GM23338 (cell line): ENCODE measurements at regions not wholly inside any gene's neighbourhood (a gene's known extent, or its start where the extent isn't known, plus 50 kb on each side); places are given as distances from the start of the nearest gene placed in this dataset.

ENCODE experiments used
- ATAC-seq: fragments of 200-7000 bp; cut with Tn5 transposase; 3 replicates; pipeline ENCODE4 v1.9.1; 2020
- DNase-seq: peaks from one replicate; pipeline ENCODE4 v3.0.0-alpha.2; 2015; ENCODE audit warnings: low spot score
- H2AFZ ChIP-seq: fragments of 200-600 bp; sonication (generic); 2 replicates; pipeline ENCODE4 v1.8.0; 2016; ENCODE audit warnings: antibody characterized with exemption, mild to moderate bottlenecking, moderate library complexity
- H3F3A ChIP-seq: fragments of 200-600 bp; sonication (generic); replicated peaks from 2 replicates; pipeline ENCODE4 v1.8.0; 2017; ENCODE audit warnings: antibody characterized with exemption, mixed run types, low read depth
- H3K27ac ChIP-seq: fragments of 200-600 bp; sonication (generic); 2 replicates; pipeline ENCODE4 v1.6.1; 2016; ENCODE audit warnings: low read depth
- H3K27me3 ChIP-seq: fragments of 200-600 bp; sonication (generic); 2 replicates; pipeline ENCODE4 v1.8.0; 2016; ENCODE audit warnings: mild to moderate bottlenecking, mixed run types, moderate library complexity; ENCODE audit not compliant: insufficient read depth
- H3K36me3 ChIP-seq: fragments of 200-600 bp; sonication (generic); 2 replicates; pipeline ENCODE4 v1.8.0; 2016; ENCODE audit warnings: mild to moderate bottlenecking; ENCODE audit not compliant: insufficient read depth
- H3K4me1 ChIP-seq: fragments of 200-600 bp; sonication (generic); 2 replicates; pipeline ENCODE4 v1.8.0; 2016; ENCODE audit warnings: mild to moderate bottlenecking, moderate library complexity; ENCODE audit not compliant: insufficient read depth
- H3K4me2 ChIP-seq: fragments of 200-600 bp; sonication (generic); 2 replicates; pipeline ENCODE4 v1.7.1; 2017; ENCODE audit warnings: mixed run types
- H3K4me3 ChIP-seq: fragments of 200-600 bp; sonication (generic); 2 replicates; pipeline ENCODE4 v1.6.1; 2016; ENCODE audit warnings: mixed run types
- H3K79me2 ChIP-seq: fragments of 200-600 bp; sonication (generic); replicated peaks from 2 replicates; pipeline ENCODE4 v1.8.0; 2017; ENCODE audit warnings: mild to moderate bottlenecking; ENCODE audit not compliant: insufficient read depth
- H3K9me2 ChIP-seq: fragments of 200-600 bp; sonication (generic); 2 replicates; pipeline ENCODE4 v1.8.0; 2017; ENCODE audit not compliant: insufficient read depth
- H4K20me1 ChIP-seq: fragments of 200-600 bp; sonication (generic); replicated peaks from 2 replicates; pipeline ENCODE4 v1.8.0; 2017; ENCODE audit warnings: mild to moderate bottlenecking; ENCODE audit not compliant: insufficient read depth
- H3K27ac Mint-ChIP-seq: 2 replicates; pipeline ENCODE4 v1.8.0; 2020; ENCODE audit warnings: inconsistent platforms, mild to moderate bottlenecking, moderate library complexity, mixed read lengths
- H3K27me3 Mint-ChIP-seq: 3 replicates; pipeline ENCODE4 v1.8.0; 2022; ENCODE audit warnings: low read depth, mild to moderate bottlenecking, moderate library complexity, mixed read lengths, inconsistent platforms; ENCODE audit not compliant: insufficient read depth, poor library complexity
- H3K36me3 Mint-ChIP-seq: 3 replicates; pipeline ENCODE4 v1.8.0; 2021; ENCODE audit warnings: low read depth, mild to moderate bottlenecking, inconsistent platforms, moderate library complexity, mixed read lengths
- H3K4me1 Mint-ChIP-seq: 3 replicates; pipeline ENCODE4 v1.8.0; 2020; ENCODE audit warnings: mild to moderate bottlenecking, inconsistent platforms, mixed read lengths
- H3K4me3 Mint-ChIP-seq: 3 replicates; pipeline ENCODE4 v1.8.0; 2021; ENCODE audit warnings: moderate library complexity, mild to moderate bottlenecking, inconsistent platforms, mixed read lengths
- H3K9me3 Mint-ChIP-seq: 3 replicates; pipeline ENCODE4 v1.8.0; 2020; ENCODE audit warnings: moderate library complexity, mild to moderate bottlenecking, inconsistent platforms, mixed read lengths
- CREB1 ChIP-seq: fragments of 250-450 bp; sonication (Bioruptor Pico); IDR thresholded peaks from 2 replicates; pipeline ENCODE4 v1.5.0; 2020; ENCODE audit warnings: low read depth, mild to moderate bottlenecking, moderate library complexity
- CTCF ChIP-seq, 2 experiments: fragments of 200-600 bp in 1 of 2; sonication (generic) in 1 of 2; conservative IDR thresholded peaks; 2 replicates each; pipeline versions ENCODE4 v1.5.1 to v1.6.1; 2016 to 2017; ENCODE audit warnings: antibody characterized with exemption in 2 of 2, low read depth in 2 of 2, mild to moderate bottlenecking in 2 of 2, moderate library complexity in 1 of 2
- EZH2 ChIP-seq: fragments of 200-600 bp; sonication (generic); IDR thresholded peaks from one replicate; pipeline ENCODE4 v1.8.0; 2017; ENCODE audit warnings: antibody characterized with exemption, mild to moderate bottlenecking, low read depth; ENCODE audit not compliant: unreplicated experiment
- JUNB ChIP-seq: IDR thresholded peaks from one replicate; pipeline ENCODE4 v1.6.1; 2016; ENCODE audit warnings: antibody characterized with exemption; ENCODE audit not compliant: unreplicated experiment
- POLR2AphosphoS5 ChIP-seq: IDR thresholded peaks from 2 replicates; pipeline ENCODE4 v1.6.1; 2016; ENCODE audit warnings: antibody characterized with exemption, low read depth
- STAT1 ChIP-seq: IDR thresholded peaks from one replicate; pipeline ENCODE4 v1.6.1; 2016; ENCODE audit warnings: antibody characterized with exemption; ENCODE audit not compliant: unreplicated experiment
- ZNF114 ChIP-seq: fragments of 250-450 bp; sonication (Bioruptor Pico); IDR thresholded peaks from 2 replicates; pipeline ENCODE4 v1.5.0; 2020; ENCODE audit warnings: mild to moderate bottlenecking, moderate library complexity
- ZNF331 ChIP-seq: fragments of 250-450 bp; sonication (Bioruptor Pico); IDR thresholded peaks from 2 replicates; pipeline ENCODE4 v1.5.0; 2020; ENCODE audit warnings: low read depth, mild to moderate bottlenecking, moderate library complexity
- TF ChIP-seq, protein P1 (sequence below): IDR thresholded peaks from one replicate; pipeline ENCODE4 v1.6.1; 2018; ENCODE audit warnings: antibody characterized with exemption; ENCODE audit not compliant: unreplicated experiment

DNA sequence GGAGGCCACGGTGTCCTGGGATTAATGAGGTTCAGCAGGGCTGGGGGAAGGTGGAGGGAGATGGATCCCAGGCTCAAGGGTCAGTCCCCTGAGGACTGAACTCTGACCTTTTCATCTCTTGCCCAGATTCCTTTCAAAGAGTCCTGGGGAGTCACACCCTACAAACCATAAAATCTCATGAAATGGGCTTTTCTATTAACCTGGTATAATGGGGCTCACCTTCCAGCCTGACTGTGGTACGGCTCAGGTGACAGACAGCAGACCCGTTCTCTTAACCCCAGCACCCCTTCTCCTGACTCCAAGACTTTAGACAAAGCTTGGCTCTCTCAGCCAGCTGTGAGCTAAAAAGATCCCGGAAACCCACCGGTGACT, 268.2 kb downstream of the ADGRD1 start:
- no peak for ATAC-seq
- Mint-ChIP-seq H3K27ac (no peak overlapping the region), H3K4me3 (no peak overlapping the region), H3K9me3 (no peaks in the 10 kb centered on the region), H3K27me3 (peaks cover 13% of the 10 kb centered on the region), H3K36me3 (no peaks in the 10 kb centered on the region), H3K4me1 (peaks cover 34% of the 10 kb centered on the region)
- Histone ChIP-seq H3K27me3 (no peaks in the 10 kb centered on the region), H3K4me2 (no peak overlapping the region), H3K79me2 (no peaks in the 10 kb centered on the region), H3F3A (no peaks in the 10 kb centered on the region), H3K4me3 (no peak overlapping the region), H3K9me2 (no peaks in the 10 kb centered on the region), H3K36me3 (no peaks in the 10 kb centered on the region), H4K20me1 (no peaks in the 10 kb centered on the region), H3K27ac (no peak overlapping the region), H3K4me1 (peaks cover 21% of the 10 kb centered on the region), H2AFZ (no peak overlapping the region)
- TF ChIP-seq POLR2AphosphoS5: no peak
- no peak for TF ChIP-seq ZNF331 (CRISPR knock-in tag)
- no peak for TF ChIP-seq EZH2
- no peak for DNase-seq

DNA sequence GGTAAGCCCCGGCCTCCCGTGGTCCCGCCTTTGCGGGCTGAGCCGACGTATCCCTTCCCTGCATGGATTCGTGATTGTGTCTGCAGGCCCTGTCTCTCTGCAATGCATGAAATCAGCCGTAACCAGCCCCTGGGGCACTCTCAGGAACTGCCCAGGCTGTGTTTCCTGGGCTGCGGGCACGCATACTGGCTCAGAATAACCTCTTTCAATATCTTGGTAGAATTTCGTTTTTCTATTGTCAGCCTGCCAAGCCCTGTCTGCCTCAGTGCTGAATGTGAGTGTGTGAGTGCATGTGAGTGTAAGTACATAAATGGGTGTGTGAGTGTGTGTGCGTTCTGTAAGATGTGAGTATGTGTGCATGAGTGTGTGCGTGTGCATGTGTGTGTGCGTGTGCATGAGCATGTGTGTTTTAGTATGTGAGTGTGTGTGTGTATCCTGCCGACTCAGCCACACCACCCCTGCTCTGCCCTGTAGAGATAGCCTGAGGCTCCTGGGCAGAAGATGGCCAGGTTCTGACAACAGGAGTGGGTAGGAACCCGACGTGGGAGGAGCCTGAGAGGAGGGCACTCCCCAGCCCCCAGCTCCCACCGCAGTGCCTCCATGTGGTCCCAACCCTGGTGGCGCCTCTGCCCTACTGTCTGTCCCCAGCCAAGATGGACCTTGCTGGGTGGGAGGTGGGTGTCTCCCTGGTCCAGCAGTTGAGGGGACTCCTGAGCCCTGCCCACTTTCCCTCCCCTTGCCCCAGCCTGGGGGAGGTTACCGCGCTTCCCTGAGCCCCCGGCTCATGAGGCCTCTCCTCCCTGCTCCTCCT, 268.8 kb downstream of the ADGRD1 start:
- Mint-ChIP-seq H3K9me3 (no peaks in the 10 kb centered on the region; the same call in 2 of the 3 replicates), H3K4me1 (peaks cover 28% of the 10 kb centered on the region), H3K27me3 (peaks cover 10% of the 10 kb centered on the region), H3K4me3 (no peak overlapping the region), H3K27ac (0 out of 2 replicates have a peak overlapping the region, but pooled peaks have one; percentile 10), H3K36me3 (no peaks in the 10 kb centered on the region)
- no peaks in the 10 kb centered on the region for H3F3A ChIP-seq
- DNase-seq: no peak
- H2AFZ ChIP-seq: peak overlapping the region; percentile 74; the same call in 1 of the 2 replicates
- no peaks in the 10 kb centered on the region for H3K79me2 ChIP-seq
- peaks cover 18% of the 10 kb centered on the region for H3K4me1 ChIP-seq
- no peak for ATAC-seq
- H4K20me1 ChIP-seq: no peaks in the 10 kb centered on the region
- H3K27me3 ChIP-seq: no peaks in the 10 kb centered on the region
- no peak overlapping the region for H3K4me2 ChIP-seq
- H3K36me3 ChIP-seq: no peaks in the 10 kb centered on the region
- H3K27ac ChIP-seq: no peak overlapping the region
- no peaks in the 10 kb centered on the region for H3K9me2 ChIP-seq
- H3K4me3 ChIP-seq: no peak overlapping the region
- TF ChIP-seq EZH2 (no peak), POLR2AphosphoS5 (no peak), CTCF (conservative IDR thresholded peaks at IDR 0.05; ENCODE audit: low read depth in 2 of 2) (no peak), CREB1 (CRISPR knock-in tag) (no peak), ZNF114 (CRISPR knock-in tag) (no peak), ZNF331 (CRISPR knock-in tag) (no peak), JUNB (no peak), STAT1 (no peak)
- TF ChIP-seq, protein P1, sequence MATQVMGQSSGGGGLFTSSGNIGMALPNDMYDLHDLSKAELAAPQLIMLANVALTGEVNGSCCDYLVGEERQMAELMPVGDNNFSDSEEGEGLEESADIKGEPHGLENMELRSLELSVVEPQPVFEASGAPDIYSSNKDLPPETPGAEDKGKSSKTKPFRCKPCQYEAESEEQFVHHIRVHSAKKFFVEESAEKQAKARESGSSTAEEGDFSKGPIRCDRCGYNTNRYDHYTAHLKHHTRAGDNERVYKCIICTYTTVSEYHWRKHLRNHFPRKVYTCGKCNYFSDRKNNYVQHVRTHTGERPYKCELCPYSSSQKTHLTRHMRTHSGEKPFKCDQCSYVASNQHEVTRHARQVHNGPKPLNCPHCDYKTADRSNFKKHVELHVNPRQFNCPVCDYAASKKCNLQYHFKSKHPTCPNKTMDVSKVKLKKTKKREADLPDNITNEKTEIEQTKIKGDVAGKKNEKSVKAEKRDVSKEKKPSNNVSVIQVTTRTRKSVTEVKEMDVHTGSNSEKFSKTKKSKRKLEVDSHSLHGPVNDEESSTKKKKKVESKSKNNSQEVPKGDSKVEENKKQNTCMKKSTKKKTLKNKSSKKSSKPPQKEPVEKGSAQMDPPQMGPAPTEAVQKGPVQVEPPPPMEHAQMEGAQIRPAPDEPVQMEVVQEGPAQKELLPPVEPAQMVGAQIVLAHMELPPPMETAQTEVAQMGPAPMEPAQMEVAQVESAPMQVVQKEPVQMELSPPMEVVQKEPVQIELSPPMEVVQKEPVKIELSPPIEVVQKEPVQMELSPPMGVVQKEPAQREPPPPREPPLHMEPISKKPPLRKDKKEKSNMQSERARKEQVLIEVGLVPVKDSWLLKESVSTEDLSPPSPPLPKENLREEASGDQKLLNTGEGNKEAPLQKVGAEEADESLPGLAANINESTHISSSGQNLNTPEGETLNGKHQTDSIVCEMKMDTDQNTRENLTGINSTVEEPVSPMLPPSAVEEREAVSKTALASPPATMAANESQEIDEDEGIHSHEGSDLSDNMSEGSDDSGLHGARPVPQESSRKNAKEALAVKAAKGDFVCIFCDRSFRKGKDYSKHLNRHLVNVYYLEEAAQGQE: no peak
